ENCODE measurements at regions not wholly inside any gene's neighbourhood (a gene's known extent, or its start where the extent isn't known, plus 50 kb on each side); places are given as distances from the start of the nearest gene placed in this dataset.

DNA sequence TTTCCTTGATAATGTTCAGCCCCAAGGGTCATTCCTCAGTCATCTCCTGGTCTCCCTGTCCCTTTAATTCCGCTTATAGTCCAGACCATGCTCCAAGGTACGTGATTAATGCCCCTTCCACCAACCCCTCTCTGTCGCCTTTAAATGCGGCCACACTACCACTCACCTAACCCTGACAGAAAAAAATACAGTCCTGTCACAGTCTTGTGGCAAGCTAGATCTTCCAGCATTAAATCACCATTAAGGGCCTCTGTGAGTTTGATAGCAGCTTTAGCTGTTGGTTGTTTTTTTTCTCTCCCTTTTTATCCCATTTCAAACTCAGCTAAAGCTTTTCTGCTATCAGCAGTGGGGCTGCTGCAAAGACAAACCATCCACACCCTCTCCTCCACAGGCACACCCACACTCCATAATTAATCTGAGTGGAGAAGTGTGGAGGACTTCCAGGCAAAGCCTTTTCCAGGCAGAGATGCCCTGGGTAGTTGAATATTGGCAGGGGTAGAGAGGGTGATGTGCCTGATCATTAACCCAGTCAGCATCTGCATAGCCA is 522.7 kb upstream of the CLINT1 start:
- TF ChIP-seq CTCF (optimal IDR thresholded peaks at IDR 0.05 in 1 of 3, IDR thresholded peaks at IDR 0.05 in 1 of 3, conservative IDR thresholded peaks at IDR 0.05 in 1 of 3; ENCODE audit: extremely low read depth in 1 of 3, insufficient read depth in 2 of 3, low read length in 3 of 3): no peak
- no peak for TF ChIP-seq EZH2 (IDR thresholded peaks at IDR 0.05; ENCODE audit: low read length)

All from keratinocyte (primary cell).